PC-9 (cell line): ENCODE measurements at regions not wholly inside any gene's neighbourhood (a gene's known extent, or its start where the extent isn't known, plus 50 kb on each side); places are given as distances from the start of the nearest gene placed in this dataset.

Source experiments
- BruUV-seq: library from RNA; stranded (reverse); fragments of 400-500 nt; replicated peaks from 2 replicates; lab custom pipeline; 2021; lab: Mats Ljungman, UMichigan
- CTCF ChIA-PET: fragments of 300-600 bp; sonication (Branson Sonifier 250); formaldehyde crosslinking; loops from one replicate; lab custom pipeline; 2022; ENCODE audit warnings: antibody characterized with exemption; lab: Charles Lee
- POLR2A ChIA-PET: fragments of 300-600 bp; sonication (Branson Sonifier 250); formaldehyde crosslinking; loops from one replicate; lab custom pipeline; 2022; ENCODE audit warnings: antibody characterized with exemption; ENCODE audit not compliant: unreplicated experiment; lab: Charles Lee
- DNase-seq, 2 experiments: peaks; one replicate each; pipeline versions ENCODE4 v3.0.0 to v3.0.0-alpha.2; 2015 to 2022; ENCODE audit warnings: mixed read lengths in 1 of 2
- H2AFZ ChIP-seq: fragments of 200-600 bp; sonication (generic); 2 replicates; pipeline ENCODE4 v1.8.1; 2017; ENCODE audit warnings: antibody characterized with exemption
- H3F3A ChIP-seq: fragments of 200-600 bp; sonication (generic); 2 replicates; pipeline ENCODE4 v1.8.1; 2017; ENCODE audit warnings: antibody characterized with exemption, mild to moderate bottlenecking, low read depth; ENCODE audit not compliant: insufficient read depth
- H3K27ac ChIP-seq: fragments of 200-600 bp; sonication (generic); 2 replicates; pipeline ENCODE4 v1.6.1; 2016; ENCODE audit warnings: mixed run types
- H3K27me3 ChIP-seq: fragments of 200-600 bp; sonication (generic); 2 replicates; pipeline ENCODE4 v1.6.1; 2016; ENCODE audit warnings: low read depth, mixed run types; ENCODE audit not compliant: insufficient read depth
- H3K36me3 ChIP-seq: fragments of 200-600 bp; sonication (generic); 2 replicates; pipeline ENCODE4 v1.6.1; 2016; ENCODE audit warnings: low read depth, mixed run types
- H3K4me1 ChIP-seq: fragments of 200-600 bp; sonication (generic); replicated peaks from 2 replicates; pipeline ENCODE4 v1.6.1; 2016; ENCODE audit warnings: mixed run types; ENCODE audit not compliant: insufficient read depth
- H3K4me2 ChIP-seq: fragments of 200-600 bp; sonication (generic); 2 replicates; pipeline ENCODE4 v1.6.1; 2017; ENCODE audit warnings: mixed run types
- H3K4me3 ChIP-seq: fragments of 200-600 bp; sonication (generic); 2 replicates; pipeline ENCODE4 v1.6.1; 2016; ENCODE audit warnings: mixed run types
- H3K79me2 ChIP-seq: fragments of 200-600 bp; sonication (generic); 2 replicates; pipeline ENCODE4 v1.6.1; 2017; ENCODE audit warnings: low read depth, mixed run types
- H3K9me2 ChIP-seq: fragments of 200-600 bp; sonication (generic); 2 replicates; pipeline ENCODE4 v1.8.1; 2017; ENCODE audit warnings: mild to moderate bottlenecking; ENCODE audit not compliant: insufficient read depth
- H3K9me3 ChIP-seq: fragments of 200-600 bp; sonication (generic); 2 replicates; pipeline ENCODE4 v1.8.1; 2016; ENCODE audit warnings: low read depth; ENCODE audit not compliant: insufficient read depth
- H4K20me1 ChIP-seq: fragments of 200-600 bp; sonication (generic); 2 replicates; pipeline ENCODE4 v1.8.1; 2017; ENCODE audit not compliant: insufficient read depth
- EZH2 ChIP-seq: fragments of 200-600 bp; sonication (generic); IDR thresholded peaks from 2 replicates; pipeline ENCODE4 v1.8.0; 2017; ENCODE audit warnings: antibody characterized with exemption, low read depth
- intact Hi-C: fragments of 100-400 bp; cut with micrococcal nuclease; formaldehyde crosslinking; loops from one replicate; pipeline ENCODE4 v1.10.0; 2022; ENCODE audit not compliant: unreplicated experiment
- TF ChIP-seq, protein P1 (sequence below): fragments of 200-600 bp; sonication (generic); conservative IDR thresholded peaks from 2 replicates; pipeline ENCODE4 v1.6.1; 2017; ENCODE audit warnings: mixed run types, antibody characterized with exemption, mild to moderate bottlenecking, moderate library complexity

DNA sequence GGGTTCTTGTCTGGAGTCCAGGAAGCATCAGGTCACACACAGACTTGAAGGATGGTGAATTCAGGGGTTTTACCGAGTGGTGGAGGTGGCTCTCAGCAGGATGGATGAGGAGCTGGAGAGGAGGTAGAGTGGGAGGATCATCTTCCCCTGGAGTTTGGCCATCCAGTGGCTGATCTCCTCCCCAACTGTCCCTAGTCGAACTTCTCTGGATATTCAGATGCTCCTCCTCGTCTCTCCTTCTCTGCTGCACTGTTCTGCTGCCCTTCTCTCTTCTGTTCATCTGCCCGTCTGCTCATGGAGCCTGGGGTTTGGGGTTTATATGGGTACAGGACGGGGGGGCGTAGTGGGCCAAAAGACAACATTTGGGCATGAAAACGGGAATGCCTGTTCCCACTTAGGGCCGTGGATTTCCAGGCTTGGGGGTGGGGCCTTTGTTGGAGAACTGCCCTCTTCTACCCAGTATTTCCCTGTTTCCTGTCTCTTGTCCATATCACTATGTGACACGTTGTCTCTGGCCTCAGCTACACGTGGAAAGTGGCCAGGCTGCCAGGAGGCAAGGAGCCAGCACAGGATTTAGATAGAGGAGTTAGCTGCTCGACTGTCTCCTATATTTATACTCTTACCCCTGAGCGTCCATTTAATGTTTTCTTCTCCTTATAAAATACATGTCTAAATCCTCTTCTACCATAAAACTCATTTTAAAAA lies 76.7 kb downstream of the SIPA1L2 start:
- Histone ChIP-seq H4K20me1 (no peaks in the 10 kb centered on the region), H3K4me3 (no peak overlapping the region), H3K79me2 (no peaks in the 10 kb centered on the region), H3F3A (no peaks in the 10 kb centered on the region), H3K27ac (no peak overlapping the region), H3K4me1 (peaks cover 8% of the 10 kb centered on the region), H3K36me3 (no peaks in the 10 kb centered on the region), H3K9me3 (no peaks in the 10 kb centered on the region), H3K4me2 (no peak overlapping the region), H2AFZ (no peak overlapping the region), H3K27me3 (no peaks in the 10 kb centered on the region), H3K9me2 (no peaks in the 10 kb centered on the region)
- CTCF ChIA-PET: no interaction called here
- no peak for DNase-seq
- no TSS peak for BruUV-seq
- POLR2A ChIA-PET: no interaction called here
- TF ChIP-seq, protein P1, sequence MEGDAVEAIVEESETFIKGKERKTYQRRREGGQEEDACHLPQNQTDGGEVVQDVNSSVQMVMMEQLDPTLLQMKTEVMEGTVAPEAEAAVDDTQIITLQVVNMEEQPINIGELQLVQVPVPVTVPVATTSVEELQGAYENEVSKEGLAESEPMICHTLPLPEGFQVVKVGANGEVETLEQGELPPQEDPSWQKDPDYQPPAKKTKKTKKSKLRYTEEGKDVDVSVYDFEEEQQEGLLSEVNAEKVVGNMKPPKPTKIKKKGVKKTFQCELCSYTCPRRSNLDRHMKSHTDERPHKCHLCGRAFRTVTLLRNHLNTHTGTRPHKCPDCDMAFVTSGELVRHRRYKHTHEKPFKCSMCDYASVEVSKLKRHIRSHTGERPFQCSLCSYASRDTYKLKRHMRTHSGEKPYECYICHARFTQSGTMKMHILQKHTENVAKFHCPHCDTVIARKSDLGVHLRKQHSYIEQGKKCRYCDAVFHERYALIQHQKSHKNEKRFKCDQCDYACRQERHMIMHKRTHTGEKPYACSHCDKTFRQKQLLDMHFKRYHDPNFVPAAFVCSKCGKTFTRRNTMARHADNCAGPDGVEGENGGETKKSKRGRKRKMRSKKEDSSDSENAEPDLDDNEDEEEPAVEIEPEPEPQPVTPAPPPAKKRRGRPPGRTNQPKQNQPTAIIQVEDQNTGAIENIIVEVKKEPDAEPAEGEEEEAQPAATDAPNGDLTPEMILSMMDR: no peak
- no peak for TF ChIP-seq EZH2
- intact Hi-C loops: no loop called here

GRCh38 chr1:232551386-232551785 lies 78.5 kb downstream of the SIPA1L2 start:
- H3K36me3 ChIP-seq: no peaks in the 10 kb centered on the region
- ChIA-PET POLR2A (no interaction called here), CTCF (no interaction called here)
- no peaks in the 10 kb centered on the region for H4K20me1 ChIP-seq
- no TSS peak for BruUV-seq
- peaks cover 8% of the 10 kb centered on the region for H3K4me1 ChIP-seq
- TF ChIP-seq, protein P1: no peak
- TF ChIP-seq EZH2: no peak
- H3K79me2 ChIP-seq: no peaks in the 10 kb centered on the region
- H3K4me3 ChIP-seq: no peak overlapping the region
- no peaks in the 10 kb centered on the region for H3K27me3 ChIP-seq
- no peaks in the 10 kb centered on the region for H3K9me2 ChIP-seq
- no peak overlapping the region for H3K4me2 ChIP-seq
- intact Hi-C loops: no loop called here
- H3F3A ChIP-seq: no peaks in the 10 kb centered on the region
- DNase-seq: no peak
- H2AFZ ChIP-seq: no peak overlapping the region
- no peaks in the 10 kb centered on the region for H3K9me3 ChIP-seq
- H3K27ac ChIP-seq: no peak overlapping the region

GRCh38 chr1:232550007-232550406 lies 79.9 kb downstream of the SIPA1L2 start:
- no peaks in the 10 kb centered on the region for H3F3A ChIP-seq
- H3K27ac ChIP-seq: no peak overlapping the region
- H4K20me1 ChIP-seq: no peaks in the 10 kb centered on the region
- no peak overlapping the region for H3K4me3 ChIP-seq
- intact Hi-C loops: no loop called here
- CTCF ChIA-PET: no interaction called here
- no peaks in the 10 kb centered on the region for H3K27me3 ChIP-seq
- no peaks in the 10 kb centered on the region for H3K79me2 ChIP-seq
- H2AFZ ChIP-seq: no peak overlapping the region
- no peaks in the 10 kb centered on the region for H3K9me2 ChIP-seq
- DNase-seq: no peak
- no TSS peak for BruUV-seq
- H3K36me3 ChIP-seq: no peaks in the 10 kb centered on the region
- TF ChIP-seq, protein P1: no peak
- TF ChIP-seq EZH2: no peak
- POLR2A ChIA-PET: no interaction called here
- no peaks in the 10 kb centered on the region for H3K9me3 ChIP-seq
- H3K4me1 ChIP-seq: peaks cover 2% of the 10 kb centered on the region
- no peak overlapping the region for H3K4me2 ChIP-seq
